Left lung (tissue), 4 donors: ENCODE measurements at regions not wholly inside any gene's neighbourhood (a gene's known extent, or its start where the extent isn't known, plus 50 kb on each side); places are given as distances from the start of the nearest gene placed in this dataset.
A peak's percentile ranks its signal among the peaks of the same experiment; 100 is the strongest.

Source experiments
- ATAC-seq: fragments of 200-7000 bp; cut with Tn5 transposase; one replicate; pipeline ENCODE4 v1.9.1; 2020; ENCODE audit warnings: moderate library complexity
- DNase-seq, 4 donors: peaks; one replicate each; pipeline ENCODE4 v3.0.0-alpha.2; 2013 to 2020
- H3K27ac ChIP-seq, 2 donors: fragments of 200-600 bp; sonication (generic) in 1 of 2; one replicate each; pipeline versions ENCODE4 v1.5.0 to v1.8.0; 2020 to 2021
- H3K27me3 ChIP-seq, 2 donors: fragments of 200-600 bp; sonication (generic) in 1 of 2; one replicate each; pipeline versions ENCODE4 v1.5.0 to v1.8.0; 2020 to 2021
- H3K36me3 ChIP-seq, 2 donors: fragments of 200-600 bp; sonication (generic) in 1 of 2; one replicate each; pipeline versions ENCODE4 v1.5.0 to v1.8.0; 2020 to 2021
- H3K4me1 ChIP-seq, 2 donors: fragments of 200-600 bp; one replicate each; pipeline ENCODE4 v1.8.0; 2021
- H3K4me3 ChIP-seq, 2 donors: fragments of 200-600 bp; sonication (generic) in 1 of 2; one replicate each; pipeline versions ENCODE4 v1.5.0 to v1.8.0; 2020 to 2021; ENCODE audit warnings: mild to moderate bottlenecking in 1 of 2
- H3K9me3 ChIP-seq, 2 donors: fragments of 200-600 bp; sonication (generic) in 1 of 2; one replicate each; pipeline versions ENCODE4 v1.5.0 to v1.8.0; 2020 to 2021
- intact Hi-C, 2 donors: fragments of 100-400 bp; cut with DNase I; formaldehyde crosslinking; loops; one replicate each; pipeline versions ENCODE4 v1.11.2 to v1.14.2; 2022
- TF ChIP-seq, protein P1 (sequence below), 2 donors: fragments of 200-600 bp; sonication (generic) in 1 of 2; IDR thresholded peaks; one replicate each; pipeline versions ENCODE4 v1.5.0 to v1.8.0; 2021; ENCODE audit warnings: antibody characterized with exemption in 2 of 2
- donor health status: DM: no; HTN: yes; CAD: no.
- donor health status: DM: no; HTN: no; CAD: no.

DNA sequence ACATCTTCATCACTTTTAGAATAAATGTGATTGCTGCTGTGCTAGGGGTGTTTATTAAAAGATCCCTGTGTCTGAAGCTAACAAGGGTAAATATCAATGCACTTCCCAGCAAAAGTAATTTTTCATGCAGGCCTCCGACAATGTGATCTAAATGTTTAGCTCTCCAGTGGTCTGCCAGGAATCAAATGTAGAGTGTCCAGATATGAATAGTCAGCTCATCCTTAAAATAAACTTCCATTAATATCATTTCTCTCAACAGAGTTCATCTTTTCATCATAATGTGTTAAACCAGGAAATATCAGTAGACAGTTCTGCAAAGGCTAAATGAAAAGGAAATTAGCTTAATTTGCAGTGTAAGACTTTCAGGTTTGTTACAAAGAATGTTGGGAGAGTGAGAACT lies 102.2 kb upstream of the EGFL6 start:
- H3K4me1 ChIP-seq: no peaks in the 10 kb centered on the region
- no peaks in the 10 kb centered on the region for H3K27me3 ChIP-seq
- no peak for ATAC-seq
- TF ChIP-seq, protein P1, sequence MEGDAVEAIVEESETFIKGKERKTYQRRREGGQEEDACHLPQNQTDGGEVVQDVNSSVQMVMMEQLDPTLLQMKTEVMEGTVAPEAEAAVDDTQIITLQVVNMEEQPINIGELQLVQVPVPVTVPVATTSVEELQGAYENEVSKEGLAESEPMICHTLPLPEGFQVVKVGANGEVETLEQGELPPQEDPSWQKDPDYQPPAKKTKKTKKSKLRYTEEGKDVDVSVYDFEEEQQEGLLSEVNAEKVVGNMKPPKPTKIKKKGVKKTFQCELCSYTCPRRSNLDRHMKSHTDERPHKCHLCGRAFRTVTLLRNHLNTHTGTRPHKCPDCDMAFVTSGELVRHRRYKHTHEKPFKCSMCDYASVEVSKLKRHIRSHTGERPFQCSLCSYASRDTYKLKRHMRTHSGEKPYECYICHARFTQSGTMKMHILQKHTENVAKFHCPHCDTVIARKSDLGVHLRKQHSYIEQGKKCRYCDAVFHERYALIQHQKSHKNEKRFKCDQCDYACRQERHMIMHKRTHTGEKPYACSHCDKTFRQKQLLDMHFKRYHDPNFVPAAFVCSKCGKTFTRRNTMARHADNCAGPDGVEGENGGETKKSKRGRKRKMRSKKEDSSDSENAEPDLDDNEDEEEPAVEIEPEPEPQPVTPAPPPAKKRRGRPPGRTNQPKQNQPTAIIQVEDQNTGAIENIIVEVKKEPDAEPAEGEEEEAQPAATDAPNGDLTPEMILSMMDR (IDR thresholded peaks at IDR 0.05): no peak
- H3K36me3 ChIP-seq: no peaks in the 10 kb centered on the region
- intact Hi-C loops: no loop called here
- H3K9me3 ChIP-seq: no peaks in the 10 kb centered on the region
- H3K4me3 ChIP-seq: no peak overlapping the region
- H3K27ac ChIP-seq: no peak overlapping the region
- no peak for DNase-seq

DNA sequence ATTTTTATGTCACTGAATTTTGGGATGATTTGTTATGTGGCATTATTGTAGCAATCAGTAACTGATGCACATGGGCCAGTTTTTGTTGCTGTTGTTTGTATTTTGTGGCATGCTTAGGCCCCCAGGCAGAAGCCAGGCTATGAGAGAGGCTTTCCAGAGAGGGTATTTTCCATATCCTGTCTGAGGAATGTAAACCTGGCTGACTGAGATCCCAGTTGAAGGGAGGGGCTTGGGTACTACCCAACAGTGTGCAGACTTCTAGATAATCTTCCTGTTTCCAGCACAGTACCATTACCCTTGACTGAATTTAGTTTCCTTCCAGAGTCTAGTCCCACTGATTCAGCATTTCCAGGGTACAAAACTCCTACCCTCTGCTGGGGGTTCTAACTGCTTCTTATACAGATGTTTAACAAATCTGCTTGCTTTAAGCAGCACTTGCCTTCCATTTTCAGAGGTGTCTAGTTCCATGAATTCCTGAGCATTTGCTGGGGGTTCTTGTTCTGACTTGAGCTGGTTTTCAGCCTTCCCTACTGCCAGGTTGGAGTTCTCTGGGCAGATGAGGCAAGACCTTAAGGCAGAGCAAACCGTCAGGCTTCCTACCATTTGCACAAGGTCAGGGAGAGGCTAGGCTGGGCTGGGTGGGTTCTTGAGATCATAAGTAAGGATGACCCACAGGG lies 104.7 kb upstream of the EGFL6 start:
- H3K4me1 ChIP-seq: no peaks in the 10 kb centered on the region
- no peak overlapping the region for H3K27ac ChIP-seq

DNA sequence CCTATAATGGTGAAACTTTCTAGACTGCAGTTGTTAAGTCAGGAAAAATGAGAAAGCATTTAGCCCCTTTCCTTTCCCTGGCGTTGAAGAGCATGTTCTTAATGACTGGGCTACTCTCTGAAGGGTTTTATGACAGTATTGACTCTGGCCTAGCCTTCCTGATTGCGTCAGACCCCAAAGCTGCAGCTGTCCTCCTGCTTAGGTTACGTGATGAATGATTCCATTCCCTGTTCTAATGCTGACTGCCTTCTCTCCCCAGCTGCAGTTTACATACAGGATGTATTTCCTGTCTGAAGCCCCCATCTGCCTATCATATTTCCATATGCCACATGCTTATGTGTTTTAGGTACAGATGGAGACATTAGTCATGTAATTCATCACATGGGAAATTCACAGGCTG lies 105.8 kb upstream of the EGFL6 start:
- Histone ChIP-seq H3K27me3 (no peaks in the 10 kb centered on the region), H3K36me3 (no peaks in the 10 kb centered on the region), H3K4me3 (no peak overlapping the region), H3K4me1 (no peaks in the 10 kb centered on the region), H3K9me3 (no peaks in the 10 kb centered on the region), H3K27ac (no peak overlapping the region)
- ATAC-seq (peak; percentile 78), DNase-seq (peak in 2 of 4 donors; percentile 11 to 54)
- TF ChIP-seq, protein P1 (IDR thresholded peaks at IDR 0.05): no peak
- intact Hi-C loops: no loop called here

More for the DNA sequence above, 104.7 kb upstream of the EGFL6 start:
- TF ChIP-seq, protein P1 (IDR thresholded peaks at IDR 0.05): no peak
- Histone ChIP-seq H3K9me3 (no peaks in the 10 kb centered on the region), H3K36me3 (no peaks in the 10 kb centered on the region), H3K27me3 (no peaks in the 10 kb centered on the region), H3K4me3 (no peak overlapping the region)
- ATAC-seq (no peak), DNase-seq (no peak)
- intact Hi-C loops: no loop called here

DNA sequence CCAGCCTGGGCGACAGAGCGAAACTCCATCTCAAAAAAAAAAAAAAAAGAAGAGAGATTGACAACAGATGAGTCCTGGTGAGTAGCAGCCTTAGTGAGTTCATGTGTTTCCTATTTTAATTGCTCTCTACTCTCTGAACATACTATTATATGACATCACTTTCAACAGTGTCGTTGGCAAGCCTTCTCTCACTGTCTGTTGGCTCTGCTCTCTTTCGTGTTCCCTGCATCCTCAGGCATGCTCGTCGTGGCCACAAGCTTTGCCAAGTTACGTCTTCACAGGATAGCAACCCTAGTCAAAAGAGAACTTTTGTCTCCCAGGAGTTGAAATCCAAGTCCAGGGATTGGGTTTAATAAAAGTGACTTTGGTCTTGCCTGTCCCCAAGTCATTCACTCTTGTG lies 117.1 kb upstream of the EGFL6 start:
- intact Hi-C loops: no loop called here
- no peak for ATAC-seq
- Histone ChIP-seq H3K4me3 (no peak overlapping the region), H3K4me1 (no peaks in the 10 kb centered on the region), H3K27me3 (no peaks in the 10 kb centered on the region), H3K9me3 (no peaks in the 10 kb centered on the region), H3K36me3 (no peaks in the 10 kb centered on the region), H3K27ac (no peak overlapping the region)
- no peak for DNase-seq
- TF ChIP-seq, protein P1 (IDR thresholded peaks at IDR 0.05): no peak

DNA sequence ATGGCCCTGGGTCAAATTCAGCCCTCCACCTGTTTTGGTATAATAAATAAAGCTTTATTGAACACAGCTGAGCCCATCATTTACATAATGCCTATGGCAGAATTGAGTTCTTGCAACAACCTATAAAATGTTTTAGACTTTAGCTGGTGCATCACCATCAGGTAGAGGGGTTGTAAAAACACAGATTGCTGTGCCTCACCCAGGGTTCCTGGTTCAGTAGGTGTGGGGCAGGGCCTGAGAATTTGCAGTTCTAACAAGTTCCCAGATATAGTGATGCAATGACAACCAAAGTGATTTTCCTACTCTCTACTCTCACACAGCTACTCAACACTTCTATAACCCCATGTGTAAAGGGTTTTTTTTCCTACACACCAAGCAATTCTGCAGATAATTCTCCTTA lies 120.0 kb upstream of the EGFL6 start:
- Histone ChIP-seq H3K4me3 (no peak overlapping the region), H3K27ac (no peak overlapping the region), H3K4me1 (no peaks in the 10 kb centered on the region), H3K9me3 (no peaks in the 10 kb centered on the region), H3K36me3 (no peaks in the 10 kb centered on the region), H3K27me3 (no peaks in the 10 kb centered on the region)
- ATAC-seq (no peak), DNase-seq (no peak)
- TF ChIP-seq, protein P1 (IDR thresholded peaks at IDR 0.05): no peak
- intact Hi-C loops: no loop called here
